Esophagus squamous epithelium (tissue), 4 donors: ENCODE measurements at regions not wholly inside any gene's neighbourhood (a gene's known extent, or its start where the extent isn't known, plus 50 kb on each side); places are given as distances from the start of the nearest gene placed in this dataset.

Experiments used
- CTCF ChIP-seq, 6 experiments: fragments of 450-650 bp in 4 of 6; fragments of 200-600 bp in 2 of 6; sonication (generic) in 2 of 6; IDR thresholded peaks; one replicate each; pipeline ENCODE4 v1.5.1; 2016 to 2019; ENCODE audit warnings: antibody characterized with exemption in 6 of 6, mild to moderate bottlenecking in 4 of 6, moderate library complexity in 4 of 6
- POLR2A ChIP-seq, 4 donors: fragments of 450-650 bp; IDR thresholded peaks; one replicate each; pipeline ENCODE4 v1.6.1; 2017; ENCODE audit warnings: antibody characterized with exemption in 4 of 4, mild to moderate bottlenecking in 4 of 4, moderate library complexity in 3 of 4

GRCh38 chrX:52277666-52278065 is 91.2 kb upstream of the XAGE2 start:
- TF ChIP-seq CTCF (IDR thresholded peaks at IDR 0.05) (no peak), POLR2A (IDR thresholded peaks at IDR 0.05) (no peak)
